ENCODE measurements at regions not wholly inside any gene's neighbourhood (a gene's known extent, or its start where the extent isn't known, plus 50 kb on each side); places are given as distances from the start of the nearest gene placed in this dataset.

DNA sequence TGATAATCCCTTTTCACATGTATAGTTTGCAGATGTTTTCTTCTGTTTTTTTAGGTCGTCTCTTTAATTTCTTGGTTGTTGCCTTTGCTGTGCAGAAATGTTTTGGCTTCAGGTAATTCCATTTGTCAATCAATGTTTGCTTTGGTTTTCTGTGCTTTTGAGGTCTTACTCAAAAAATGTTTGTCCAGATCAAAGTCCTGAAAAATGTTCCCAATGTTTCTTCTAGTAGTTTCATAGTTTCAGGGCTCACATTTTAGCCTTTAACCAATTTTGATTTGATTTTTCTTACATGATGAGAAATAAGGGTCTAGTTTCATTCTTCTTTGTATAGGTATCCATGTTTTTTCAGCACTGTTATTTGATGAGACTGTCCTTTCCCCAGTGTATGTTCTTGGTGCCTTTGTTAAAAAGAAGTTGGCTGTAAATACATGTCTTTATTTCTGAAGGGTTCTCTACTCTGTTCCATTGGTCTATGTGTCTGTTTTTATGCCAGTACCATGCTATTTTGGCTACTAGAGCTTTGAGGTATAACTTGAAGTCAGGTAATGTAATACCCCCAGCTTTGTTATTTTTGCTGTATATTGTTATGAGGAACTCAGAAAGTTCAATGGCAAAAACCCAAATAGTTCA, 578.7 kb upstream of the SEL1L start:
- TF ChIP-seq, protein P1, sequence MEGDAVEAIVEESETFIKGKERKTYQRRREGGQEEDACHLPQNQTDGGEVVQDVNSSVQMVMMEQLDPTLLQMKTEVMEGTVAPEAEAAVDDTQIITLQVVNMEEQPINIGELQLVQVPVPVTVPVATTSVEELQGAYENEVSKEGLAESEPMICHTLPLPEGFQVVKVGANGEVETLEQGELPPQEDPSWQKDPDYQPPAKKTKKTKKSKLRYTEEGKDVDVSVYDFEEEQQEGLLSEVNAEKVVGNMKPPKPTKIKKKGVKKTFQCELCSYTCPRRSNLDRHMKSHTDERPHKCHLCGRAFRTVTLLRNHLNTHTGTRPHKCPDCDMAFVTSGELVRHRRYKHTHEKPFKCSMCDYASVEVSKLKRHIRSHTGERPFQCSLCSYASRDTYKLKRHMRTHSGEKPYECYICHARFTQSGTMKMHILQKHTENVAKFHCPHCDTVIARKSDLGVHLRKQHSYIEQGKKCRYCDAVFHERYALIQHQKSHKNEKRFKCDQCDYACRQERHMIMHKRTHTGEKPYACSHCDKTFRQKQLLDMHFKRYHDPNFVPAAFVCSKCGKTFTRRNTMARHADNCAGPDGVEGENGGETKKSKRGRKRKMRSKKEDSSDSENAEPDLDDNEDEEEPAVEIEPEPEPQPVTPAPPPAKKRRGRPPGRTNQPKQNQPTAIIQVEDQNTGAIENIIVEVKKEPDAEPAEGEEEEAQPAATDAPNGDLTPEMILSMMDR (IDR thresholded peaks at IDR 0.05; ENCODE audit: extremely low read depth, insufficient read depth, missing control alignments), result no peak
- in situ Hi-C loops (cut with MboI; ENCODE audit: low pct_unique_long_range_greater_than_20kb, low sequenced_read_pairs, unreplicated experiment), result no loop called here
- DNase-seq (ENCODE audit: low spot score), result no peak

DNA sequence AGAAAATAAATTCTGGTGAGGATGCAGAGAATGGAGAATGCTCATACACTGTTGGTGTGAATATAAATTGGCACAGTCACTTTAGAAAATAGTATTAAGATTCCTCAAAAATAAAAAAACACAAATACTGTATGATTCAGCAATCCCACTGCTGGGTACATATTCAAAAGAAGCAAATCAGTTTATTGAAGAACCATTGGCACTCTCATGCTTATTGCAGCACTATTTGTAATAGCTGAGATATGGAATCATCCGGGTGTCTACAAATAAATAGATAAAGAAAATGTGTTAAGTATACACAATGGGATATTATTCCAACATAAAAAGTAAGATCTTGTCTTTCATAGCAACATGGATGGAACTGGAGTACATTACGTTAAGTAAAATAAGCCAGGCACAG, 579.4 kb upstream of the SEL1L start:
- TF ChIP-seq, protein P1 (IDR thresholded peaks at IDR 0.05; ENCODE audit: extremely low read depth, insufficient read depth, missing control alignments), result no peak
- in situ Hi-C loops (cut with MboI; ENCODE audit: low pct_unique_long_range_greater_than_20kb, low sequenced_read_pairs, unreplicated experiment), result no loop called here

DNA sequence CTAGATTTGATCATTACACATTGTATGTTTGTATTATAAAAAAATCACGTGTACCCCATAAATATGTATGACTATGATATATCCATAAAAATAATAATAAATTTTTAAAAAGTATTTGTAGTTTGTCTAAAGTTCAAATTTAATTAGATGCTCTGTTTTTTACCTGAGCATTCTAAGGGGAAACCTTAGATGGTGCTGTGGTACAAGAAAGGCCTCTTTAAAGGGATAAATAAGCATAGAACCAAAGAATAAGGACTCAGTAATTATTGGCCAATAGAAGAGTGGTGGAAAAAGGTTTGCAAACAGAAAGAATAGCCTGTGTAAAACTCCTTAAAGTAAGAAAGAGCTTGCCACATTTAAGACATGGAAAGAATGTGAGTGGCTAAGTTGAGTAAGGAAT, 580.1 kb upstream of the SEL1L start:
- in situ Hi-C loops (cut with MboI; ENCODE audit: low pct_unique_long_range_greater_than_20kb, low sequenced_read_pairs, unreplicated experiment), result no loop called here

More for the DNA sequence above, 579.4 kb upstream of the SEL1L start:
- no peak for DNase-seq (ENCODE audit: low spot score)

DNA sequence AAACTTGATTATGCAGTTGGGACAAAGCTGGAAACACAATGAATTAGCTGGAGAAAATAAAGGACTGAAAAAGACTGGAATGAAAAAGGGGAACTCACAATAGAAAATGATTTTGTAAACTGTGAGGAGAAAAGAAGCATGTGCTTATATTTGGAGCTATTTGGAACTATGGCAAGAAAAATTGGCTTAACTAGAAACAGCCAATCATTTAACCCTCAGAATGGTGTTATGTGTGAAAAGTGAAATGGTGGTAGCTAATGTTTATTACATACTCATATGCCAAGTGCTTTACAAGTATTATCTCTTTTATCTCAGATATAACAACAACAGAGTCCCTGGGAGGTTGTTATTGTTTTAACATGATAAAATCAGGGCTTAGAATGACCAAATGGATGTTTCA, 583.1 kb upstream of the SEL1L start:
- in situ Hi-C loops (cut with MboI; ENCODE audit: low pct_unique_long_range_greater_than_20kb, low sequenced_read_pairs, unreplicated experiment), result no loop called here
- TF ChIP-seq, protein P1 (IDR thresholded peaks at IDR 0.05; ENCODE audit: extremely low read depth, insufficient read depth, missing control alignments), result no peak
- no peak for DNase-seq (ENCODE audit: low spot score)

More for the DNA sequence above, 580.1 kb upstream of the SEL1L start:
- TF ChIP-seq, protein P1 (IDR thresholded peaks at IDR 0.05; ENCODE audit: extremely low read depth, insufficient read depth, missing control alignments), result no peak
- DNase-seq (ENCODE audit: low spot score), result no peak

DNA sequence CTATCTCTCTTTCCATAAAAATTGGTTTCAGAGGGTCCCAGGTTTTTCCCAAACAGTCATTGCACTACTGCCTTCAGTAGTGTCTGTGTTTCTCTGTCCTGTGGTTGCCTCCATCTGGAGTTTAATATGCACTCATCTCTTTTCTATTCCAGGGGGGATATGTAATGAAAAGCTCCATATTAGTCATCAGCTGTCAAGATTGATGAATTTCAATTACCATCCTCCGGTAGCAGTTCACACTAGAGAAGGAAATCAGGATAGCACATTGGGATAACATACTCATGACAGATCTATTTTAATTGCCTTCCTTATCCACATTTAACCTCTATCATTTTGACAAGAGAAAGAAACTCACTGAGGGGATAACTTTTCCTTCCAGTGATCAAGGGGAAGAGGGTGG, 589.0 kb upstream of the SEL1L start:
- DNase-seq (ENCODE audit: low spot score), result no peak
- TF ChIP-seq, protein P1 (IDR thresholded peaks at IDR 0.05; ENCODE audit: extremely low read depth, insufficient read depth, missing control alignments), result no peak
- in situ Hi-C loops (cut with MboI; ENCODE audit: low pct_unique_long_range_greater_than_20kb, low sequenced_read_pairs, unreplicated experiment), result no loop called here

DNA sequence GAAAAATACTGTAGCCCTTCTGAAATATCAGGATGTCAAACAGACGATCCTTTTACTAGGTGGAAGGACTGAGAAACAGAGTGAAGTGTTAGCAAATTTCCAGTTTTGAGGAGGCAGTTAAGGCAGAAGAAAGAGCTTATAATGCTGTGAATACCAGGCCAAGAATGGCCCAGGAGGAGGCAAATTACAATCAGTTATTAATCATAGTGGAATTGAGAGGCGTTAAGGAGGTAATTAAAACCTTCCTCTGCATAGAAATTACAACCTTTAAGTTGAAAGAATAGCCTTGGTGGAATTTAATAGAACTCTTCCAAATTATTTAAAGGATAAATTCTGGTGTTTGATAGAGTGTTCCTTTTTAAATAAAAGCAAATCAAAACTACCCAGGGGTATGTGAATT, 590.9 kb upstream of the SEL1L start:
- TF ChIP-seq, protein P1 (IDR thresholded peaks at IDR 0.05; ENCODE audit: extremely low read depth, insufficient read depth, missing control alignments), result no peak
- in situ Hi-C loops (cut with MboI; ENCODE audit: low pct_unique_long_range_greater_than_20kb, low sequenced_read_pairs, unreplicated experiment), result no loop called here
- no peak for DNase-seq (ENCODE audit: low spot score)
